Astrocyte of the cerebellum (primary cell): ENCODE measurements at regions not wholly inside any gene's neighbourhood (a gene's known extent, or its start where the extent isn't known, plus 50 kb on each side); places are given as distances from the start of the nearest gene placed in this dataset.

ENCODE experiments used
- DNase-seq: peaks from one replicate; pipeline ENCODE4 v3.0.0-alpha.2; 2011; ENCODE audit warnings: low read depth
- H3K4me3 ChIP-seq: 2 replicates; pipeline ENCODE4 v1.5.1; 2011; ENCODE audit warnings: mild to moderate bottlenecking, low read depth, low read length, moderate library complexity
- in situ Hi-C: cut with HindIII; loops from 2 replicates; pipeline ENCODE4 v1.10.0; 2017; ENCODE audit warnings: low sequenced_read_pairs
- TF ChIP-seq, protein P1 (sequence below): IDR thresholded peaks from 2 replicates; pipeline ENCODE4 v1.5.1; 2012; ENCODE audit warnings: low read length, low read depth, moderate library complexity, mild to moderate bottlenecking; ENCODE audit errors: missing control alignments

DNA sequence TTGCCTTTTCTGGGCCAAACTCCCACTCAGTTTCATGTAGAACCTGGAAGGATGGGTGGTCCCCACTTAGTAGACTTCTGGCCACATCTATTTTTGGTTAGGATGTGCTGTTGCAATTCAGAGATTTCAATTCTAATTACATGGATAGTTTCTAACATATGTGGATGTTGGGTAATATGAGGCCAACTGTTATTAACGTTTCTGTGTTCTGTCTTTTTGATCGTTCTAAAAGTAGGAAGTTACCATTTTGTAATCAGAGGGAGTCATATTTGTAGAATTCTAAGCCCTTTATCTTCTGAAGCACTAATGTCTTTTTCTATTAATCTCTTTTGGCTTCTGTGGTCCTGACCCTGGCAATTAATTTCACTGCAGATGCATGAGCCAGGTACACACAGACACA is 141.6 kb upstream of the SPEF2 start:
- in situ Hi-C loops = no loop called here
- H3K4me3 ChIP-seq = no peak overlapping the region
- TF ChIP-seq, protein P1, sequence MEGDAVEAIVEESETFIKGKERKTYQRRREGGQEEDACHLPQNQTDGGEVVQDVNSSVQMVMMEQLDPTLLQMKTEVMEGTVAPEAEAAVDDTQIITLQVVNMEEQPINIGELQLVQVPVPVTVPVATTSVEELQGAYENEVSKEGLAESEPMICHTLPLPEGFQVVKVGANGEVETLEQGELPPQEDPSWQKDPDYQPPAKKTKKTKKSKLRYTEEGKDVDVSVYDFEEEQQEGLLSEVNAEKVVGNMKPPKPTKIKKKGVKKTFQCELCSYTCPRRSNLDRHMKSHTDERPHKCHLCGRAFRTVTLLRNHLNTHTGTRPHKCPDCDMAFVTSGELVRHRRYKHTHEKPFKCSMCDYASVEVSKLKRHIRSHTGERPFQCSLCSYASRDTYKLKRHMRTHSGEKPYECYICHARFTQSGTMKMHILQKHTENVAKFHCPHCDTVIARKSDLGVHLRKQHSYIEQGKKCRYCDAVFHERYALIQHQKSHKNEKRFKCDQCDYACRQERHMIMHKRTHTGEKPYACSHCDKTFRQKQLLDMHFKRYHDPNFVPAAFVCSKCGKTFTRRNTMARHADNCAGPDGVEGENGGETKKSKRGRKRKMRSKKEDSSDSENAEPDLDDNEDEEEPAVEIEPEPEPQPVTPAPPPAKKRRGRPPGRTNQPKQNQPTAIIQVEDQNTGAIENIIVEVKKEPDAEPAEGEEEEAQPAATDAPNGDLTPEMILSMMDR = no peak
- DNase-seq = no peak

DNA sequence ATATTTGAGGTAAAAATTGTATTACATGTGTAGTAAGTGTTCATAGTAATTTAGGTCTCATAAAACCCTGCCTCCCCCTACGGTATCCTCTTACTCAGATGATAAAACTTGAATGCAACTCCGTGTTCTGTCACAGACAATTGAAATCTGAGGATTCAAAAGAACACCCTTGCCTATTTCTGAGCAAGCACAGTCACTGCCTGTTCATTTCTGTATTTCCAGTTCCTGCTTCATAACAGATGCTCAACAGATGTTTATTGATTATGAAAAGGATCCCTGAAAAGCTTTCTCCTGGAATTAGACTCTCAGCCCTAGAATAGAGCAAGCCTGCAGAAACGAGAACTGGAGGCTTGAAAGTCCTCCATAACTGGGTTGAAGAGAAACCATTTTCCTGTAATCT is 144.1 kb upstream of the SPEF2 start:
- DNase-seq = no peak
- TF ChIP-seq, protein P1 = no peak
- in situ Hi-C loops = no loop called here
- H3K4me3 ChIP-seq = no peak overlapping the region

DNA sequence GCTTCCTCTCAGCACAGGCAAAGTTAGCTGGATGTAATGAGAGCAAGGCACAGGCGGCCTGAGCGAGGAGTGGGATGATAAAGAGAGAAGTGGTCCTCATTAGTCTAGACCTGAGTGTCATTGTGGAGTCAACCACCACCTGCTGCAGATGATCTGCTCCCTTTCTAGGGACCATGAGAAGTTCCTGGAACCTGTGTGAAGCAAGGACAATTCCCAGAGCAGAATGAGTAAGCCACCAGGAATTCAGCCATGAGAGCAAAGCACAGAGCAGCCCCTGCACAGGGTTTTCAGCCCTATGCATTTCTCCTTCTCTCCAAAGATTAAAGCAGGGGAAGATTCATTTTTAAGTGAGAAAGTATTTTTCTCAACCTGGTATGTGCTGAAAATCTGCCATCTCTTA is 146.8 kb upstream of the SPEF2 start:
- in situ Hi-C loops = no loop called here
- TF ChIP-seq, protein P1 = no peak
- no peak overlapping the region for H3K4me3 ChIP-seq
- no peak for DNase-seq

DNA sequence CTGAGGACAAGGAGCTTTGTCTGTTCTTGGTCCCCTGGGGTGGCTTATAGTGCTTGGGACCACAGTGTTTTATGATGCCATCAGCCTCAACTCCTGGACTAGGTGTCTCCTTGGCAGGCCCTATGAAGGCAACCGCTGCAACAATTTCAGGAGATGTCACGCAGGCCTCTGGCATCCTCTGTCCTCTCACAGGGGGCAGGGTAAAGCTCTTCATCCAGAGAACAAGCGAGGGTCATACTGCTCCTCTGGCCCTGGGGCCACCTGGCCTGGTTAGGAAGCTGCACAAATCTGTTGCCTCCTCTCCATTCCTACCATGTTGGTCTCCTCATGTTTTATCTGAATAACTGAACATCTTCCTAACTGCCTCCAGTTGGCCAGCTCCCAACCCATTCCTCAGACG is 148.9 kb upstream of the SPEF2 start:
- H3K4me3 ChIP-seq = no peak overlapping the region
- TF ChIP-seq, protein P1 = no peak
- in situ Hi-C loops = no loop called here
- DNase-seq = no peak

DNA sequence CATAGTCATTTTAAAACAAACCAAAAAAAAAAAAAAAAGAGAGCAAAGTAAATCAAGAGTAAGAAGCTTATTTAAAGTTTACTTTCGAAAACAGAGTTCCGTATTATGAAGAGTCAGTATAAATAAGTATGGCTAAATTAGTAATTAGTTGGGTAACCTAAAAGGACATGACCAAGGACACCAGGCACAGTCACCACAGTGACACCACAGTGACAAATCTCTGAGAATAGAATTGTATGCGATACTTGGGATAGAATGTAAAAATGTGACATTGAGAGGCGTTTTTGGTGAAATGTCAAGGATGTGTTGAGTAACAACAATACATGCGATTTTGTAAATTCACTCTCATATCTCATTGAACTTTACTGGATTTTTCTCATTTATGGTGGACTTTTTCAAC is 150.9 kb upstream of the SPEF2 start:
- in situ Hi-C loops = no loop called here
- H3K4me3 ChIP-seq = no peak overlapping the region
- TF ChIP-seq, protein P1 = no peak
- no peak for DNase-seq

DNA sequence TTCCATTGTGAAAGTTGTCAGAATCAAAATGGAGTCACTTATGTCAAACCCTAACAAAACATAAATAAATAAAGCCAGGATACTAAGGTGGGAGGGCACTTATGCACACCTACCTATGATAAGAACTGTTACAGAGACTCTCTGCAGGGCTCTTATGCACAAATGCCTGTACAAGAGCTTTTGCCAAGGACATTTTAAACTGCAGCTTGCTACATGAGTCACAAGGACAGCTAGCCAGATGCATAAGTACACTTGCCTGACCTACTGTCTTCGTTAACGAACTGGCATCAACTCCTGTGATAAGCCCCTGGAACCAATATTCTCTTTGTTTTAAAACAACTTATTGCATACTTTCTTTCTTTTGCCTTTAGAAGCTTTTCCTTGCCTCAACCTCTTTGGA is 152.9 kb upstream of the SPEF2 start:
- H3K4me3 ChIP-seq = no peak overlapping the region
- TF ChIP-seq, protein P1 = no peak
- in situ Hi-C loops = no loop called here

DNA sequence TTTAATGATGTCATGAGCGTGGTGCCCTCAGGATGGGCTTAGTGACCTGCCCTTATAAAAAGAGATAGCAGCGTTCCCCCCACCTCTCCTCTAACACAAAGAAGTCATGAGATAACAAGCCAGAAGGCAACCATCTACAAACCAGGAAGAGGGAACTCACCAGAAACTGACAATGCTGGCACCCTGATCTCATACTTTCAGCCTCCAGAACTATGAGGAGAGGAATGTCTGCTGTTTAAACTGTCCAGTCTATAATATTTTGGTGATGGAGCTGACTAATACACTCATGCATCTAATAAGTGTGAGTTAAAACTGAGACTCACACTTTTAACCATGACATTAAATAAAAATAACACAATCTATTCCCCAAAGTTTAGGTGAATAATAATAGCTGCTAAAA is 156.1 kb upstream of the SPEF2 start:
- TF ChIP-seq, protein P1 = no peak
- no peak for DNase-seq
- in situ Hi-C loops = no loop called here
- H3K4me3 ChIP-seq = no peak overlapping the region

More for the DNA sequence above, 152.9 kb upstream of the SPEF2 start:
- DNase-seq = no peak
